GM19240 (cell line): ENCODE measurements at regions not wholly inside any gene's neighbourhood (a gene's known extent, or its start where the extent isn't known, plus 50 kb on each side); places are given as distances from the start of the nearest gene placed in this dataset.

ENCODE experiments used
- DNase-seq: peaks from one replicate; pipeline ENCODE4 v3.0.0; 2011; ENCODE audit warnings: low spot score; ENCODE audit not compliant: insufficient read length

DNA sequence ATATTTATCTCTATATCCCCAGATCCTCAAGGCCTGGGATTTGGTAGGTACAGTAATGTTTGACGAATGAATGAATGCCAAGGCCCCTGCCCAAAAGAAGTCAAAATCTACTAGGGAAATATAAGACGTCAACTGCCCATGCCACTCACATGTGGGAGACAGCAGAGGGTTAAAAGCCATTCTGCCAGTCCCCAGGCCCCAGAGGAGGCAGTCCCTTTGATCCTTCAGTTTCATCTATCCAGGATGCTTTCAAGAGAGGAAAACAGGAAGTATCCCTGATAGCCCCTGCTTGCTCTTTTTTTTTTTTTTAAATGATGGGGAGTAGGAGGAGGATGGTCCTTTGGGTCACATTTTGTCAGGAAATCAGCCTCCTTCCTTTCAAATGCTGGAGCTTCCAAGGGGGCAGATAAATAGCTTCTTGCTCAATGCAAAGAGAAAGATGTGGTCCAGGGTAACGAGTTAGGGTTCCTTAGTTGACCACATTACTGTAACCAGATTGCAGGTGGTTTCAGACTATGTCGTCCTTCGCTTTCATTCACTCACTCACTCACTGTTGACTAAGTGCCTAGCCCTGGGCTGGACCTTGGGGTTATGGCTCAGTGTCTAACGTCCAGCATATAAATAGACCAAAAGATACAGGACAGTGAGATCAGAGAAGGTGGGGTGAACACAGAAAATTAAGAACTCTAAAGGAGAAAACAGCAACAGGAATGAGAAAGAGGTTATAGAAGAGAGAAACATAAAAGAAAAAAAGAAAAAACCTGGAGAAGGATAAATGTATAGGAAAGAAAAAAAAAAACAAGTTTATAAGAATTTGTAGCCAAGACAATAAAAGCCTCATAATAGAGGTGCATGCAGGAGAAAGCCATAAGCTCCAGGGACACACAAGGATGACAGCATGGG is 64.6 kb upstream of the PIM1 start:
- DNase-seq, result no peak

DNA sequence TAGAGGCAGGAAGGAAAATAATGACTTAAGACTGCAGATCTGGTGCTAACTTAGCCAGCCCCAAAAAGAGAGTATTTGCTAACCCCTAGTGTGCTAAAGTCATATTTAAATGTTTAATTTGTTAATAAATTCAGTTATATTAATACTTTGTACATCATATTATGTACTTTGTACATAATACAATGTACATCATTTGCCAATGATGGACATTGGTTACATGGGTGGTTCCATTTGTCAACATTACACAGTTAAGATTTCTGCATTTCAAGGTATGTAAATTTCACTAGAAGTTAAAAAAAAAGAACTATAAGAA is 63.9 kb upstream of the PIM1 start:
- DNase-seq, result no peak

DNA sequence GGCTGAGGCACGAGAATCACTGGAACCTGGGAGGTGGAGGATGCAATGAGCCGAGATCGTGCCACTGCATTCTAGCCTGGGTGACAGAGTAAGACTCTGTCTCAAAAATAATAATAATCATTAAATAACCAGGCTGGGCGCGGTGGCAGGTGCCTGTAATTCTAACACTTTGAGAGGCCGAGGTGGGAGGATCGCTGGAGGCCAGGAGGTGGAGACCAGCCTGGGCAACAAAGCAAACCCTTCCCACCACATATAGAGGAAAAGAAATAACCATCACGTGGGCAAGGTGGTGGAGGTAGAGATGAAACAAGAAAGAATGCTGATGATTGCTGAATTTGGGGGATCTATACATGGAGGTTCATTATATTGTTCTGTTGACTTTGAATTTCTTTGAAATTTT is 63.4 kb upstream of the PIM1 start:
- no peak for DNase-seq

DNA sequence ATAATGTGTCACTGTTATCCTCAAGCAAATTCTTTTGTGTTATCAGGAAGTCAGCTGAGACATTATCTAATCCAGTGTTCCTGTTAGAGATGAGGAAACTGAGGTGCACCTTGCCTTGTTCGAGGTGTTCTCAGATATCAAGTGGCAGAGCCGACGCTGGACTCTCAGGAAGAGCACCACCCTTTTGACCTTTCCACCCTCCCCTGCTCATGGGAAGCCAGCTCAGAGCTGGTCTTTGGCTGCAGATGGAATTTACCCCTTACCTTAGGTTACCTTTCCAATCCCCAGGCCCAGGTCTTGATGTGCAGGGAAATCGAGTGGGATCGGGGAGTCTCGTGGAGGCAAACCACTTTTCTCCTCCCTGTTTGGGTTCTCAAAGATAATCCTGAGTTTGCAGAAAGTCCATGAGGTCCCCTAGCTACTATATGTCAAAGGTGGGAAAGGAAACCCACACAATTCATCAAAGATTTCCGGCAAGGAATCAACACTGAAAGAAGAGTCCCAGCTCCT is 62.9 kb upstream of the PIM1 start:
- no peak for DNase-seq

GRCh38 chr6:37109714-37110499 is 60.0 kb upstream of the PIM1 start:
- no peak for DNase-seq

DNA sequence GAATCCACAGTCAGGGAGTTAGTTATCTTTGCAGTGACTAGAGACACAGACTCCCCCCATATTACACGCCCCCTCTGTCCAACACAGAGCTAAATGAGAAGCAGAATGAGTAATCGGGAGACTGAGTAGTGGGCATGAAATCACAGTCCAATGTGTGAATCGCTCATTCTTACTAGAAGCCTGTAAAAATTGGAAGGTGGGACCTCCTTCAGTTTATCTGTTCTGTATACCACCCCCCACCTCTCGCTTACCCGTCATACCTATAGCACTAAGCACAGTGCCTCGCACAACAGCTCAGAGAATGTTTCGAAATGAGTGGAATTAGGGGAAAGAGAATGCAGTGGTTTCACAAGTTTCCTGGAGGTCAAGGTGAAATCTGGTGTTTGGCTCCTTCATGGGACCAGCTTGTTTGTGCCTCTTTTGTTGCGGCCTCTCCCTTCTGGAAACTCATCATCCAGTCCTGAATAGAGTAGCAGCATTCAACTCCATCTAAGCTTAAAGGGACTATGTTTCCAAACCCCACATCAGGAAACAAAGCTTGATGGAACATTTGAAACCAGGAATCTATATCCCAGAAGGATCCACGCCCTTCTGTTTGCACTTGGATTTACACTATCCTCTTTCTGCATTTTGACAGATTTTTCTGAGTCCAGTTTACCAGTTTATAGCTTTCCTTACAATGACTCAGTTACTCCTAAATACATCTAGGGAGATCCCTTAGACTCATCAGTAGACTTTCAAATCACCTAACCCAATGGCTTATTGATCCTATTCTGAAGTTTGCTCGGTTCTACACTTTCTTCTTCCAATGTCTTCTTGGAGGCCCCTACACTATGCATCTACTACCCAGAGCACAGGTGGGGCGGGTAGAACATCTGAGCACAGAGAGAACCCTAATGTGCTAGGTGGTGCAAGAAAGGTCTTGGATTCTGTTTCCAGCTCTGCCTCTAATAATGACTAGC is 59.2 kb upstream of the PIM1 start:
- DNase-seq, result peak; percentile 29

DNA sequence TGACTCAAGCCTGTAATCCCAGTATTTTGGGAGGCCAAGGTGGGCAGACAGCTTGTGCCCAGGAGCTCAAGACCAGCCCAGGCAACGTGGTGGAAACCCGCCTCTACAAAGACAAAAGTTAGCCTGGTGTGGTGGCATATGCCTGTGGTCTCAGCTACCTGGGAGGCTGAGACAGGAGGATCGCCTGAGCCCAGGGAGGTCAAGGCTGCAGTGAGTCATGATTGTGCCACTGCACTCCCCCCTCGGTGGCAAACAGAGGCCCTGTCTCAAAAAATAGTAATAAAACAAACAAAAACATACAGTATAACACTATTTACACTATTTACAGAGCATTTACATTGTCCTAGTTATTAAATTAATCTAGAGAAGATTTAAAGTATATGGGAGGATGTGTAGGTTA is 56.0 kb upstream of the PIM1 start:
- no peak for DNase-seq

- no peak for DNase-seq
Measured at GRCh38 chr6:37114612-37115011, 55.3 kb upstream of the PIM1 start.

DNA sequence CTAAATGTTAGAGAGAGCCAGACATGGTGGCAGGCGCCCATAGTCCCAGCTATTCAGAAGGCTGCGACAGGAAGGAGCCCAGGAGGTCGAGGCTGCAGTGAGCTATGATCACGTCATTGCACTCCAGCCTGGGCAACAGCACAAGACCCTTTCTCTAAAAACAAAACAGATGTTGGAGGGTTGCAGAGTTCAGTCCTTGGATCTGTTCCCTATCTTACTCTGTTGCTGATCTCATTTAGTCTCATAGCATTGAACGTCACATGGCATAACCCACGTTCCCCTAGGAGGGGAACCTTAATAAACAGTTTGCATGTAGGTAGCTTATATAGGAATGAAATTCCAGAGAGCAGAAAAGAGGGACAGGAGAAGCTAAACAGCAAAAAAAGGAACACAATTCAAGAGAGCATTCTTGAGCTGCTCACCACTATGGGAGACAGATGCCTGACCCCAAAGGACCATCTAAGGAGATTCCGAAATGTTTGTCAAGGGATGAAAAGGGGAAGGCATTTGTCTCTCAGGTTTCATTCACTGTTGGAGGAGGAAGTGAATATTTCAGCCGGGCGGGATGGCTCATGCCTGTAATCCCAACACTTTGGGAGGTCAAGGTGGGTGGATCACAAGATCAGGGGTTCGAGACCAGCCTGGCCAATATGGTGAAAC is 54.6 kb upstream of the PIM1 start:
- no peak for DNase-seq

DNA sequence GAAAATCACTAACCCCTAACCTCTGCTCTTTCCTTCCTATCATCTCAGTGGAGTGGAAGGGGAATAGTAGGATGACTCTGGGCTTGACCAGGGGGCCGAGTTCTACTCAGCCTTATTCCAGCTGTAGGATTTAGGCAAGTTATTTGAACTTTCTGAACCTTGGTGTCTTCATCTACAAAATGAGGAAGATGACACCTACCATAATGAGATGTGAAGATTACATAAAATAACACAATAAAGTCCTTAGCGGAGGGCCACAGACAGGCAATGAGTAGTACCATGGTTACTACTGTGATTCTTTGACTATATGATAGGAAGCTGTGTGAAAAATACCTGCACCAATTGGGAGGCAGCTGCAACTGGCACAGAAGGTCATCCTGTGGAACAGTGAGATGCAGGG is 53.6 kb upstream of the PIM1 start:
- no peak for DNase-seq

GRCh38 chr6:37119387-37119886 is 50.5 kb upstream of the PIM1 start:
- no peak for DNase-seq
